Epithelial cell of prostate (primary cell): ENCODE measurements at regions not wholly inside any gene's neighbourhood (a gene's known extent, or its start where the extent isn't known, plus 50 kb on each side); places are given as distances from the start of the nearest gene placed in this dataset.

ENCODE experiments used
- DNase-seq: peaks from one replicate; pipeline ENCODE4 v3.0.0-alpha.2; 2011; ENCODE audit warnings: low read depth, low spot score
- H3K27ac ChIP-seq: fragments of 450-650 bp; 2 replicates; pipeline ENCODE4 v1.5.1; 2017; ENCODE audit warnings: mild to moderate bottlenecking

GRCh38 chr14:53571641-53572328 lies 384.8 kb downstream of the BMP4 start:
- no peak for DNase-seq
- H3K27ac ChIP-seq: no peak overlapping the region

GRCh38 chr14:53570411-53571387 lies 385.9 kb downstream of the BMP4 start:
- DNase-seq: no peak
- no peak overlapping the region for H3K27ac ChIP-seq

GRCh38 chr14:53569446-53569845 lies 387.2 kb downstream of the BMP4 start:
- no peak for DNase-seq
- H3K27ac ChIP-seq: no peak overlapping the region

GRCh38 chr14:53567236-53567780 lies 389.3 kb downstream of the BMP4 start:
- H3K27ac ChIP-seq: no peak overlapping the region
- peak; percentile 12 for DNase-seq

GRCh38 chr14:53564870-53565269 lies 391.8 kb downstream of the BMP4 start:
- no peak overlapping the region for H3K27ac ChIP-seq
- DNase-seq: no peak

- DNase-seq: no peak
- H3K27ac ChIP-seq: no peak overlapping the region
Measured at GRCh38 chr14:53563628-53564027, 393.0 kb downstream of the BMP4 start.

GRCh38 chr14:53553221-53553620 lies 400.1 kb upstream of the DDHD1 start:
- H3K27ac ChIP-seq: no peak overlapping the region
- no peak for DNase-seq

GRCh38 chr14:53551862-53552261 lies 398.7 kb upstream of the DDHD1 start:
- H3K27ac ChIP-seq: no peak overlapping the region
- no peak for DNase-seq

- H3K27ac ChIP-seq: no peak overlapping the region
- no peak for DNase-seq
Measured at GRCh38 chr14:53550776-53551175, 397.7 kb upstream of the DDHD1 start.

- no peak overlapping the region for H3K27ac ChIP-seq
- DNase-seq: no peak
Measured at GRCh38 chr14:53549956-53550355, 396.8 kb upstream of the DDHD1 start.

GRCh38 chr14:53547593-53547992 lies 394.5 kb upstream of the DDHD1 start:
- no peak for DNase-seq
- no peak overlapping the region for H3K27ac ChIP-seq

- no peak for DNase-seq
- no peak overlapping the region for H3K27ac ChIP-seq
Measured at GRCh38 chr14:53545217-53545616, 392.1 kb upstream of the DDHD1 start.

- H3K27ac ChIP-seq: no peak overlapping the region
- DNase-seq: no peak
Measured at GRCh38 chr14:53542732-53543131, 389.6 kb upstream of the DDHD1 start.

- DNase-seq: no peak
- H3K27ac ChIP-seq: no peak overlapping the region
Measured at GRCh38 chr14:53541411-53541810, 388.3 kb upstream of the DDHD1 start.

GRCh38 chr14:53539489-53540126 lies 386.5 kb upstream of the DDHD1 start:
- no peak overlapping the region for H3K27ac ChIP-seq
- peak; percentile 10 for DNase-seq

GRCh38 chr14:53538316-53538881 lies 385.3 kb upstream of the DDHD1 start:
- no peak for DNase-seq
- H3K27ac ChIP-seq: no peak overlapping the region

- H3K27ac ChIP-seq: no peak overlapping the region
- DNase-seq: no peak
Measured at GRCh38 chr14:53537422-53538315, 384.5 kb upstream of the DDHD1 start.

- DNase-seq: no peak
- no peak overlapping the region for H3K27ac ChIP-seq
Measured at GRCh38 chr14:53536446-53536845, 383.3 kb upstream of the DDHD1 start.

- peak; percentile 55 for DNase-seq
- H3K27ac ChIP-seq: peak overlapping the region; percentile 4
Measured at GRCh38 chr14:53534841-53535240, 381.7 kb upstream of the DDHD1 start.
